Fibroblast of the aortic adventitia (primary cell): ENCODE measurements at regions not wholly inside any gene's neighbourhood (a gene's known extent, or its start where the extent isn't known, plus 50 kb on each side); places are given as distances from the start of the nearest gene placed in this dataset.
A peak's percentile ranks its signal among the peaks of the same experiment; 100 is the strongest.

Source experiments
- DNase-seq: peaks from one replicate; pipeline ENCODE4 v3.0.0-alpha.2; 2010; ENCODE audit warnings: low read depth
- H3K4me3 ChIP-seq: 2 replicates; pipeline ENCODE4 v1.5.1; 2011; ENCODE audit warnings: low read depth, mild to moderate bottlenecking, control low read depth, low read length, moderate library complexity
- CTCF ChIP-seq: IDR thresholded peaks from 2 replicates; pipeline ENCODE4 v1.5.1; 2011; ENCODE audit warnings: mild to moderate bottlenecking, low read length, control low read depth, inconsistent platforms; ENCODE audit not compliant: insufficient read depth

- no peak for TF ChIP-seq CTCF
- no peak overlapping the region for H3K4me3 ChIP-seq
- no peak for DNase-seq
Observed at GRCh38 chr3:117928836-117929235, 1105.8 kb downstream of the IGSF11 start.

GRCh38 chr3:117932441-117932840 lies 1102.2 kb downstream of the IGSF11 start:
- H3K4me3 ChIP-seq, result no peak overlapping the region
- DNase-seq, result peak; percentile 1
- no peak for TF ChIP-seq CTCF

- TF ChIP-seq CTCF, result no peak
- no peak overlapping the region for H3K4me3 ChIP-seq
- no peak for DNase-seq
Observed at GRCh38 chr3:117936159-117936558, 1098.5 kb downstream of the IGSF11 start.

- H3K4me3 ChIP-seq, result no peak overlapping the region
- DNase-seq, result no peak
- no peak for TF ChIP-seq CTCF
Observed at GRCh38 chr3:117938974-117939373, 1095.7 kb downstream of the IGSF11 start.

GRCh38 chr3:117939425-117940027 lies 1095.1 kb downstream of the IGSF11 start:
- H3K4me3 ChIP-seq, result no peak overlapping the region
- DNase-seq, result no peak
- no peak for TF ChIP-seq CTCF

GRCh38 chr3:117941015-117941414 lies 1093.6 kb downstream of the IGSF11 start:
- no peak overlapping the region for H3K4me3 ChIP-seq
- no peak for DNase-seq
- no peak for TF ChIP-seq CTCF

GRCh38 chr3:117941756-117942155 lies 1092.9 kb downstream of the IGSF11 start:
- DNase-seq, result no peak
- no peak overlapping the region for H3K4me3 ChIP-seq
- no peak for TF ChIP-seq CTCF
